SK-N-SH (cell line): ENCODE measurements at regions not wholly inside any gene's neighbourhood (a gene's known extent, or its start where the extent isn't known, plus 50 kb on each side); places are given as distances from the start of the nearest gene placed in this dataset.
A peak's percentile ranks its signal among the peaks of the same experiment; 100 is the strongest.

Experiments used
- EZH2phosphoT487 ChIP-seq: fragments of 200-600 bp; sonication (generic); IDR thresholded peaks from 2 replicates; pipeline ENCODE4 v1.6.1; 2017; ENCODE audit warnings: low read depth, mixed run types, mild to moderate bottlenecking, antibody characterized with exemption, moderate library complexity, borderline replicate concordance
- IRF3 ChIP-seq: fragments of 150-350 bp; IDR thresholded peaks from 2 replicates; pipeline ENCODE4 v1.6.1; 2016; ENCODE audit warnings: mild to moderate bottlenecking, low read depth, low read length
- PBX3 ChIP-seq: IDR thresholded peaks from 2 replicates; pipeline ENCODE4; 2012
- POLR2AphosphoS5 ChIP-seq: IDR thresholded peaks from 2 replicates; pipeline ENCODE4 v1.6.1; 2012; ENCODE audit warnings: low read depth, low read length
- RFX5 ChIP-seq: IDR thresholded peaks from 2 replicates; pipeline ENCODE4 v1.6.1; 2012; ENCODE audit warnings: mild to moderate bottlenecking, improper control_type of control experiment, low read length
- SMC3 ChIP-seq: IDR thresholded peaks from 2 replicates; pipeline ENCODE4 v1.6.1; 2012; ENCODE audit warnings: low read depth, low read length, improper control_type of control experiment
- YY1 ChIP-seq: IDR thresholded peaks from 2 replicates; pipeline ENCODE4 v1.4.0; 2012; ENCODE audit warnings: low read depth, mild to moderate bottlenecking
- TF ChIP-seq, protein P1 (sequence below): fragments of 150-350 bp; IDR thresholded peaks from 2 replicates; pipeline ENCODE4 v1.6.1; 2017; ENCODE audit warnings: antibody characterized with exemption, low read length, low read depth, borderline replicate concordance
- TF ChIP-seq, protein P2 (sequence below): fragments of 200-600 bp; sonication (generic); IDR thresholded peaks from 2 replicates; pipeline ENCODE4 v1.6.1; 2017; ENCODE audit warnings: antibody characterized with exemption, mild to moderate bottlenecking, moderate library complexity

- TF ChIP-seq POLR2AphosphoS5 (no peak), EZH2phosphoT487 (no peak), YY1 (no peak), RFX5 (no peak), IRF3 (no peak), PBX3 (no peak), SMC3 (peak; percentile 76)
- TF ChIP-seq, protein P1, sequence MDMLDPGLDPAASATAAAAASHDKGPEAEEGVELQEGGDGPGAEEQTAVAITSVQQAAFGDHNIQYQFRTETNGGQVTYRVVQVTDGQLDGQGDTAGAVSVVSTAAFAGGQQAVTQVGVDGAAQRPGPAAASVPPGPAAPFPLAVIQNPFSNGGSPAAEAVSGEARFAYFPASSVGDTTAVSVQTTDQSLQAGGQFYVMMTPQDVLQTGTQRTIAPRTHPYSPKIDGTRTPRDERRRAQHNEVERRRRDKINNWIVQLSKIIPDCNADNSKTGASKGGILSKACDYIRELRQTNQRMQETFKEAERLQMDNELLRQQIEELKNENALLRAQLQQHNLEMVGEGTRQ: no peak
- TF ChIP-seq, protein P2, sequence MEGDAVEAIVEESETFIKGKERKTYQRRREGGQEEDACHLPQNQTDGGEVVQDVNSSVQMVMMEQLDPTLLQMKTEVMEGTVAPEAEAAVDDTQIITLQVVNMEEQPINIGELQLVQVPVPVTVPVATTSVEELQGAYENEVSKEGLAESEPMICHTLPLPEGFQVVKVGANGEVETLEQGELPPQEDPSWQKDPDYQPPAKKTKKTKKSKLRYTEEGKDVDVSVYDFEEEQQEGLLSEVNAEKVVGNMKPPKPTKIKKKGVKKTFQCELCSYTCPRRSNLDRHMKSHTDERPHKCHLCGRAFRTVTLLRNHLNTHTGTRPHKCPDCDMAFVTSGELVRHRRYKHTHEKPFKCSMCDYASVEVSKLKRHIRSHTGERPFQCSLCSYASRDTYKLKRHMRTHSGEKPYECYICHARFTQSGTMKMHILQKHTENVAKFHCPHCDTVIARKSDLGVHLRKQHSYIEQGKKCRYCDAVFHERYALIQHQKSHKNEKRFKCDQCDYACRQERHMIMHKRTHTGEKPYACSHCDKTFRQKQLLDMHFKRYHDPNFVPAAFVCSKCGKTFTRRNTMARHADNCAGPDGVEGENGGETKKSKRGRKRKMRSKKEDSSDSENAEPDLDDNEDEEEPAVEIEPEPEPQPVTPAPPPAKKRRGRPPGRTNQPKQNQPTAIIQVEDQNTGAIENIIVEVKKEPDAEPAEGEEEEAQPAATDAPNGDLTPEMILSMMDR: peak; percentile 73
Measured at GRCh38 chr4:100095729-100096595, 94.3 kb downstream of the DDIT4L start.
